Panc1 (cell line): ENCODE measurements at regions not wholly inside any gene's neighbourhood (a gene's known extent, or its start where the extent isn't known, plus 50 kb on each side); places are given as distances from the start of the nearest gene placed in this dataset.

Source experiments
- CTCF ChIP-seq: fragments of 450-650 bp; IDR thresholded peaks from 2 replicates; pipeline ENCODE4 v1.5.1; 2017; ENCODE audit warnings: mild to moderate bottlenecking
- REST ChIP-seq, 2 experiments: IDR thresholded peaks; 2 replicates each; pipeline ENCODE4 v1.6.1; 2011 to 2012; ENCODE audit warnings: low read depth in 2 of 2, control low read depth in 1 of 2, low read length in 1 of 2, mild to moderate bottlenecking in 1 of 2, moderate library complexity in 1 of 2; ENCODE audit not compliant: insufficient read depth in 1 of 2

GRCh38 chr20:41969656-41970055 is 351.5 kb upstream of the CHD6 start:
- TF ChIP-seq REST (IDR thresholded peaks at IDR 0.05; ENCODE audit: insufficient read depth in 1 of 2, low read depth in 2 of 2, low read length in 1 of 2): no peak
- no peak for TF ChIP-seq CTCF
